Ovary (tissue), 7 donors: ENCODE measurements at regions not wholly inside any gene's neighbourhood (a gene's known extent, or its start where the extent isn't known, plus 50 kb on each side); places are given as distances from the start of the nearest gene placed in this dataset.

Experiments
- DNase-seq, 5 donors: peaks; one replicate each; pipeline ENCODE4 v3.0.0-alpha.2; 2019 to 2020
- H3K27ac ChIP-seq, 2 donors: fragments of 200-600 bp; one replicate each; pipeline versions ENCODE4 v1.5.1 to v1.8.0; 2019 to 2022
- H3K27me3 ChIP-seq: fragments of 200-600 bp; one replicate; pipeline ENCODE4 v1.8.0; 2022
- H3K36me3 ChIP-seq: fragments of 200-600 bp; sonication (generic); one replicate; pipeline ENCODE4 v1.5.1; 2019
- H3K4me1 ChIP-seq: one replicate; pipeline ENCODE4 v1.8.1; 2013; ENCODE audit warnings: mild to moderate bottlenecking, moderate library complexity; ENCODE audit not compliant: insufficient read depth
- H3K4me3 ChIP-seq: fragments of 200-600 bp; sonication (generic); one replicate; pipeline ENCODE4 v1.5.1; 2017
- H3K9me3 ChIP-seq, 2 donors: fragments of 200-600 bp in 1 of 2; sonication (generic) in 1 of 2; one replicate each; pipeline versions ENCODE4 v1.5.1 to v1.8.1; 2013 to 2019; ENCODE audit warnings: mild to moderate bottlenecking in 1 of 2, moderate library complexity in 1 of 2
- CTCF ChIP-seq, 3 donors: fragments of 450-650 bp in 2 of 3; fragments of 200-600 bp in 1 of 3; IDR thresholded peaks; one replicate each; pipeline versions ENCODE4 v1.5.1 to v1.8.0; 2016 to 2022; ENCODE audit warnings: antibody characterized with exemption in 3 of 3, mild to moderate bottlenecking in 1 of 3
- EP300 ChIP-seq: sonication (generic); formaldehyde crosslinking; IDR thresholded peaks from one replicate; pipeline ENCODE4 v1.6.1; 2017; ENCODE audit warnings: antibody characterized with exemption
- POLR2A ChIP-seq: fragments of 450-650 bp; IDR thresholded peaks from one replicate; pipeline ENCODE4 v1.6.1; 2017; ENCODE audit warnings: antibody characterized with exemption, mild to moderate bottlenecking, moderate library complexity
- WGBS, 3 donors: extraction: QIAGEN DNeasy Blood & Tissue Kit in 1 of 3; methylation state at CpG; one replicate each; pipeline versions ENCODE4 v1.1.5 to v1.1.7; 2013 to 2017; 5-methylcytosine and 5-hydroxymethylcytosine counted together
- intact Hi-C, 4 donors: fragments of 100-400 bp; cut with DNase I; formaldehyde crosslinking; loops; one replicate each; pipeline versions ENCODE4 v1.11.0 to v1.15.1; 2022 to 2023
- donor health status: DM: no; HTN: no; CAD: no; lungs with moderate emphysema.
- donor health status: DM: no; HTN: no; CAD: no.
- donor health status: Bipolar disorder and iron deficiency.
- donor health status: DM: no; HTN: no; CAD: no.
- donor health status: DM: yes; HTN: yes; CAD: no.

- H3K36me3 ChIP-seq, result no peaks in the 10 kb centered on the region
- H3K27me3 ChIP-seq, result no peaks in the 10 kb centered on the region
- no peaks in the 10 kb centered on the region for H3K4me1 ChIP-seq
- no peak overlapping the region for H3K4me3 ChIP-seq
- 94 to 96% (median 95%) methylated on average over 1 of the region's 1 CpG for WGBS, 3 donors
- DNase-seq, result no peak
- no peaks in the 10 kb centered on the region for H3K9me3 ChIP-seq
- intact Hi-C loops, result loop anchor here in 1 of 4 donors (10.0 kb wide), 1 partner anchor 51 kb away; no protein-coding TSS in a partner anchor
- no peak for TF ChIP-seq CTCF (IDR thresholded peaks at IDR 0.05)
- no peak overlapping the region for H3K27ac ChIP-seq
These were observed 257.8 kb upstream of the VLDLR start for GRCh38 chr9:2363781-2364180.

- Histone ChIP-seq H3K4me1 (no peaks in the 10 kb centered on the region), H3K9me3 (no peaks in the 10 kb centered on the region), H3K27ac (no peak overlapping the region), H3K27me3 (no peaks in the 10 kb centered on the region), H3K4me3 (no peak overlapping the region), H3K36me3 (no peaks in the 10 kb centered on the region)
- 88 to 100% (median 100%) methylated on average over 1 of the region's 1 CpG for WGBS, 3 donors
- intact Hi-C loops, result loop anchor here in 1 of 4 donors (10.0 kb wide), 1 partner anchor 47 kb away; no protein-coding TSS in a partner anchor
- DNase-seq, result no peak
- no peak for TF ChIP-seq EP300
- TF ChIP-seq CTCF (IDR thresholded peaks at IDR 0.05), result no peak
- no peak for TF ChIP-seq POLR2A
These were observed 253.6 kb upstream of the VLDLR start for GRCh38 chr9:2367970-2368369.

GRCh38 chr9:2373648-2374047 lies 247.9 kb upstream of the VLDLR start:
- H3K9me3 ChIP-seq, result no peaks in the 10 kb centered on the region
- no peak overlapping the region for H3K27ac ChIP-seq
- 93 to 96% (median 95%) methylated on average over 2 of the region's 2 CpGs for WGBS, 3 donors
- TF ChIP-seq POLR2A (no peak), EP300 (no peak), CTCF (IDR thresholded peaks at IDR 0.05) (no peak)
- no peaks in the 10 kb centered on the region for H3K36me3 ChIP-seq
- no peaks in the 10 kb centered on the region for H3K4me1 ChIP-seq
- no peak for DNase-seq
- no peak overlapping the region for H3K4me3 ChIP-seq
- intact Hi-C loops, result no loop called here
- no peaks in the 10 kb centered on the region for H3K27me3 ChIP-seq

- Histone ChIP-seq H3K4me1 (no peaks in the 10 kb centered on the region), H3K4me3 (no peak overlapping the region), H3K27me3 (no peaks in the 10 kb centered on the region), H3K36me3 (no peaks in the 10 kb centered on the region), H3K9me3 (no peaks in the 10 kb centered on the region), H3K27ac (no peak overlapping the region)
- WGBS, 3 donors, result 93 to 98% (median 95%) methylated on average over 2 of the region's 2 CpGs
- TF ChIP-seq CTCF (IDR thresholded peaks at IDR 0.05) (no peak), POLR2A (no peak), EP300 (no peak)
- intact Hi-C loops, result no loop called here
- DNase-seq, result no peak
These were observed 246.5 kb upstream of the VLDLR start for GRCh38 chr9:2375114-2375513.

- TF ChIP-seq CTCF (IDR thresholded peaks at IDR 0.05), result no peak
- no peak for TF ChIP-seq POLR2A
- no peak for TF ChIP-seq EP300
- no peaks in the 10 kb centered on the region for H3K9me3 ChIP-seq
- no peaks in the 10 kb centered on the region for H3K4me1 ChIP-seq
- intact Hi-C loops, result no loop called here
- peak overlapping the region in 1 of 2 donors; percentile 75 for H3K27ac ChIP-seq
- WGBS, 3 donors, result 72 to 77% (median 74%) methylated on average over 3 of the region's 3 CpGs
- H3K36me3 ChIP-seq, result no peaks in the 10 kb centered on the region
- no peak for DNase-seq
- H3K4me3 ChIP-seq, result no peak overlapping the region
- no peaks in the 10 kb centered on the region for H3K27me3 ChIP-seq
These were observed 244.5 kb upstream of the VLDLR start for GRCh38 chr9:2377117-2377516.
